HG02610 (cell line): ENCODE measurements at regions not wholly inside any gene's neighbourhood (a gene's known extent, or its start where the extent isn't known, plus 50 kb on each side); places are given as distances from the start of the nearest gene placed in this dataset.

Experiments used
- ATAC-seq: cut with Tn5 transposase; IDR thresholded peaks from one replicate; pipeline ENCODE4 v1.9.1; 2021; ENCODE audit warnings: mild to moderate bottlenecking, moderate library complexity; ENCODE audit not compliant: unreplicated experiment

GRCh38 chr5:30765227-30765626 is 428.3 kb upstream of the CDH6 start:
- ATAC-seq, result no peak

GRCh38 chr5:30764704-30765103 is 428.8 kb upstream of the CDH6 start:
- no peak for ATAC-seq

GRCh38 chr5:30759731-30760130 is 433.8 kb upstream of the CDH6 start:
- ATAC-seq, result no peak

DNA sequence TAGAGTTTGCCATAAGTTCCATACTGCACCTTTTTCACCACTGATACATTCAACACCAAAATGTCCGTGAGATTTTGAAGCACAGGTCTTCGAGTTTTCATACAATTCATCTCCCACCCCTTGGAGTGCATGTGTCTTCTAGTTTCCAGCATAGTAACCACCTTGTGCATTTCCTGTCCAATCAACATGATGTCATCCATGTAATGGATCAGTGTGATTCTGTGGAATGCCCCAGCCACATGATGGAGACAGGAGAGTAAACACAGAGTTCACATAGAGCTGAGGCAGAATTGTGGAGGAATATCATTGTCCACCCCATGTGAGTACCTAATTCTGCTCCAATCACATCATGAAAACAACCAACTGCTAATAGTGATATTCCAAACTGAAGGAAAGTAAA is 441.5 kb upstream of the CDH6 start:
- no peak for ATAC-seq

GRCh38 chr5:30749971-30750370 is 443.5 kb upstream of the CDH6 start:
- no peak for ATAC-seq

DNA sequence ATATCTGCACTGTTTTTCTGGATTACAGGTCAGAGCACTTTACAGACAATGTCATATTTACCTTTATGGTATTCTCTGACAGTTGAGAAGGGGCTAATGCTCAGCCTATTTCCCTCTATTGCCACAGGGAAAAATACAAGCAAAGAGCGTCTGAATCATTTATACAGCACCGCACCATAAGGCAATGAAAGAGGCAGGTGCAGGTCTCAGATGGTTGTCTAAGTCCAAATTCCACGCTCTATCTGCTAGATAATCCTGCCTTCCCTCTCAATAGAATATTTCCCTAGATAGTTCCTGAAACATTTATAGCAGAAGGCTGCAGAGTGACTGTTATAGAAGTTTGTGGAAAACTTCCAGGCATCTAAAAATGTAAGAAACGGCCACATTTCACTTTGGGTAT is 446.1 kb upstream of the CDH6 start:
- no peak for ATAC-seq

- ATAC-seq, result no peak
Observed at GRCh38 chr5:30736669-30737068, 456.8 kb upstream of the CDH6 start.

DNA sequence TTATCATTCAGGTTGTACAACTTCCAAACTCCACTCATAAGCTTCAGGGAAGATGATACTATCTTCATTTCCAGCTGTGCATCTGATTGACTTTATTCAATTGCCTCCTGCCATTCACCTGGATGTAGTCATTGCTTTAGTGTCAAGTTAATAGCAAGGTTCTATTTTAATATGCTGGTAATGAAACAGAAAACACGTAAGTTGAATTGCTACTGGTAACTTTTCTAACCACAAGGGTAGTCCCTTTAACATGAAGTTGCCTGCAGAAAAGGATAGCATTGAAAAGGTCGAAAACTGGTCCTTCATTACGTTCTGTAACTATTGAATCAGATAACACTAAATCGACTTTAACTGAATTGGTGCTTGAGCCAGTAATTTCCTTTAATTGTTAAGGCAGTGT is 459.4 kb upstream of the CDH6 start:
- no peak for ATAC-seq

DNA sequence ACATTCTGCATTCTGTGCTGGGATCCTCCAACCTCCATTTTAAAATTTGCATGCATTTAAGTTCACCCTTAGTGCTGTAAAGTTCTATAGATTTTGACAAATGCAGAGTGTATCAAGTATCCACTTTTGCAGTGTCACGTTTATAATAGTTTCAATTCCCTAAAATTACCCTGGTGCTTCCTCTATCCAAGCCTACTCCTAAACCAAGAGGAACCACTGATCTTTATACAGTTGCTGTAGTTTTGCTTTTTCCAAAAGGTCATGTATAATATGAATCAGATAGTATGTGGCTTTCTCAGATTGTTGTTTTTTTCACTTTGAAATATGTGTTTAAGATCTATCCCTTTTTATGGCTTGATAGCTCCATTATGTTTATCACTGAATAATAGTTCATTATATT is 468.4 kb upstream of the CDH6 start:
- no peak for ATAC-seq

GRCh38 chr5:30698217-30698616 is 495.3 kb upstream of the CDH6 start:
- ATAC-seq, result no peak

GRCh38 chr5:30693326-30693725 is 500.2 kb upstream of the CDH6 start:
- ATAC-seq, result no peak

GRCh38 chr5:30690931-30691330 is 502.6 kb upstream of the CDH6 start:
- no peak for ATAC-seq

GRCh38 chr5:30687461-30687860 is 506.0 kb upstream of the CDH6 start:
- ATAC-seq, result no peak

DNA sequence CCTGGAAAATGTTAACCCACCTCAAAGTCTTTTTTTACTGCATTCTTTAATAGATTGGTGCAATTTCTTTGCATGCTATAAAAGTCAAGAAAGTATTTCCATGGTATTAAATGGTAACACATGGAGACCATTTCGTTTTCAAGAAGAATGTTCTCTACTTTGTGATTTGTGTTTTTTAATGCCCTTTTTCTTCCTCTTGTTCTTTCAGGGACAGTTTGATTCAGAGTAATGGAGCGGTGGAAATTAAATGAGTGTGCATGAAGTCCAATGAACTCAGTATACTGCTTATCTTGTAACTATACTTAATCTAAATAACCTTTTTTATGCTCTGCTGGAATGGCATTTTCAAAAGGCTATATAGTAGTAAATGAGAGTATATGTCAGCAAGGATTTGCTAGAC is 507.0 kb upstream of the CDH6 start:
- ATAC-seq, result no peak

GRCh38 chr5:30676223-30676840 is 517.2 kb upstream of the CDH6 start:
- no peak for ATAC-seq

DNA sequence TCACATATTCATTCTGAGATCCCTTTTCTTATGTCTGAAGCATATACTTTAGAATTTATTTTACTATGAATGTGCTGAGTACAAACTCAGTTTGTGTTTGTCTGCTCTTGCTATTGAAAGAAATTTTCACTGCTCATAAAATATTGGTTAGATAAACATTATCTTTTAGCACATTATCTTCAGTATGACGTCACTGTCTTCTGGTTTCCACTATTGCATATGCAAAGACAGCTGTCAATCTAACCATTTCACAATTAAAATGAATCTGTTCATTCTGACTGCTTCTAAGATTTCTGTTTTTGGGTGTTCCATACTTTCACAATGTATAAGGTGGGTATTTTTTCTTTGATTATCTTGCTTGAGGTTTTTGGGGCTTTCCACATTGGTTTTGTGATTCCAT is 526.2 kb upstream of the CDH6 start:
- ATAC-seq, result no peak

- ATAC-seq, result no peak
Observed at GRCh38 chr5:30663536-30663935, 530.0 kb upstream of the CDH6 start.

DNA sequence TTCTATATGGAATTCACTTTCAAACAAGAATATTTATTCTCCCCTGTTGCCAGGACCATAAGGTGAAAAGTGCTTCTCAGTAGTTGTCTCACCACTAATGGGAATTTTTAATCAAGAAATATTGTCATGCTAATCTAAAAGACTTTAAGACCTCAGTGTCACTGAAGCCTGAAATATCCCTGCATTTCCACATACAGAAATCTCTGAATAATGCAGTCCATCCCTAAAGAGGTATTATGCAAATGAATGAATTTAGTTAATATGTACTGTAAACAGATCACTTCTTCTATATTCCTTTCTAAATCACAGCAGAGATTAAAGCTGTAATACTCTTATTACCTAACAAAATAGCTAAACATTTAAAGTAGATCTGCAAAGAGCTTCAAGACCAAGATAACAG is 531.1 kb upstream of the CDH6 start:
- ATAC-seq, result no peak

- no peak for ATAC-seq
Observed at GRCh38 chr5:30661730-30662129, 531.8 kb upstream of the CDH6 start.

- no peak for ATAC-seq
Observed at GRCh38 chr5:30659417-30659816, 534.1 kb upstream of the CDH6 start.

GRCh38 chr5:30650311-30650710 is 543.2 kb upstream of the CDH6 start:
- ATAC-seq, result no peak

DNA sequence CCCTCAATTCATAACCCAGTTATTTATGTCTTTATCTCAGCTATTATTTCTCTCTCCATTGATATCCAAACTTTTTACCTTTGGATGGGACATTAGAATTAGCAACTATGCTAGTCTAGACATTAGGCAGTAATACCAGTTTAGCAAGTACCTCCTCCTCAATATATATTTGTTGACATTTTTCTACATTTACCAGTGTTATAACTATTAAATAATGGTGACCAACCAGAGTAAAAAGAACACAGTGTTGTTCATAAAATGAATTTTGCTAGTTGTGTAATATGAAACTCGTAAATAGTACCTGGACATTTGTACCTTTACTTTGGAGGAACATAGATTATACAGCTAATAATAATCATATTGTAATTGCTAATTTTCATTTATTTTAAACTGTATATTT is 554.6 kb upstream of the CDH6 start:
- ATAC-seq, result no peak

DNA sequence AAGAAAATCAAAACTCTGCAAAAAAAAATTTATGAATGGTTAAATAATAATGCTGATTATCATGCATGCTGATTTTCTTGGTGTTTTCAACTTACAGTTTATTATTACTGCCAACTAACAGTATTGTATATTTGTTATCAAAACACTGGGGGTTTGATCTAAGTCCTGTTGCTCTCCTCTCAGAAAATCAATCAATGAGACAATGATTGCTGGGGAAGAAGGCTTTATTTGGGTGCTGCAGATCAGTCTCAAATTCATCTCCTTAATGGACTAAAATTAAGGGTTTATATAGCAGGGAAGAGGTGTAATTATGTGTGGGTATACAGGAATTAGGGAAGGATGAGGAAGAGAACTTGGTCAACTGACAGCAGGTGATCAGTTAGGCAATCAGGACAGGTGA is 565.5 kb upstream of the CDH6 start:
- no peak for ATAC-seq

- no peak for ATAC-seq
Observed at GRCh38 chr5:30626557-30626956, 566.9 kb upstream of the CDH6 start.
